Thymus (tissue), 11 donors: ENCODE measurements at regions not wholly inside any gene's neighbourhood (a gene's known extent, or its start where the extent isn't known, plus 50 kb on each side); places are given as distances from the start of the nearest gene placed in this dataset.

ENCODE experiments used
- DNase-seq, 9 donors: peaks; one replicate each; pipeline ENCODE4 v3.0.0-alpha.2; 2013; ENCODE audit warnings: low spot score in 9 of 9, low read depth in 6 of 9, missing footprints in 1 of 9
- H3K27ac ChIP-seq, 2 donors: one replicate each; pipeline ENCODE4 v1.5.1; 2013; ENCODE audit warnings: control low read depth in 1 of 2, low read depth in 1 of 2, low read length in 1 of 2, mild to moderate bottlenecking in 1 of 2, moderate library complexity in 1 of 2
- H3K27me3 ChIP-seq, 2 donors: one replicate each; pipeline ENCODE4 v1.5.1; 2013; ENCODE audit warnings: low read length in 1 of 2; ENCODE audit not compliant: control insufficient read depth in 2 of 2, insufficient read depth in 1 of 2
- H3K36me3 ChIP-seq, 2 donors: one replicate each; pipeline ENCODE4 v1.5.1; 2013; ENCODE audit warnings: low read length in 1 of 2, mild to moderate bottlenecking in 1 of 2, moderate library complexity in 1 of 2; ENCODE audit not compliant: control insufficient read depth in 2 of 2, insufficient read depth in 2 of 2
- H3K4me1 ChIP-seq, 2 donors: one replicate each; pipeline ENCODE4 v1.5.1; 2013; ENCODE audit warnings: low read length in 2 of 2; ENCODE audit not compliant: control insufficient read depth in 2 of 2, insufficient read depth in 2 of 2
- H3K4me3 ChIP-seq, 2 donors: one replicate each; pipeline ENCODE4 v1.5.1; 2013; ENCODE audit warnings: low read length in 2 of 2, control low read depth in 1 of 2, mild to moderate bottlenecking in 1 of 2
- H3K9me3 ChIP-seq, 2 donors: one replicate each; pipeline ENCODE4 v1.5.1; 2013; ENCODE audit warnings: low read length in 1 of 2, mild to moderate bottlenecking in 1 of 2; ENCODE audit not compliant: control insufficient read depth in 2 of 2, insufficient read depth in 1 of 2
- WGBS: extraction: QIAGEN DNeasy Blood & Tissue Kit; methylation state at CpG from one replicate; pipeline ENCODE4 v1.1.7; 2013; 5-methylcytosine and 5-hydroxymethylcytosine counted together
- donor health status: healthy.

DNA sequence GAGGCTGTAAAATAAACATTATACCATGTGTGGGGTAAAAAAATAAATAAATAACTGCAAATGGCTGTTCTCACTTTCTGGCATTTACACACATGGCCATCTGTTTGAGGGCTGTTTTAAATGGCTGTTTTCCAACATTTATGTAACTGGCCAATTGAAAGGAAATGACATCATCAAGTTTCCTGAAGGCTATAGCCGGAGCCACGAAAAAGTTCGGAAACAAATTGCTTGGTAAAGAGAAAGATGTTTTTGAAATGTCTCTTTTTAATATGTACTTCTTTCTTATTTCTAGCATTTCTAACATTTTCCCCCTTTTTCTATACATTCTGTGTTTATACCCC is 95.4 kb upstream of the DAB2 start:
- Histone ChIP-seq H3K9me3 (no peaks in the 10 kb centered on the region), H3K4me1 (no peaks in the 10 kb centered on the region), H3K36me3 (no peaks in the 10 kb centered on the region), H3K27me3 (no peaks in the 10 kb centered on the region), H3K4me3 (no peak overlapping the region), H3K27ac (no peak overlapping the region)
- 82% methylated on average over 3 of the region's 3 CpGs for WGBS
- DNase-seq, result no peak

DNA sequence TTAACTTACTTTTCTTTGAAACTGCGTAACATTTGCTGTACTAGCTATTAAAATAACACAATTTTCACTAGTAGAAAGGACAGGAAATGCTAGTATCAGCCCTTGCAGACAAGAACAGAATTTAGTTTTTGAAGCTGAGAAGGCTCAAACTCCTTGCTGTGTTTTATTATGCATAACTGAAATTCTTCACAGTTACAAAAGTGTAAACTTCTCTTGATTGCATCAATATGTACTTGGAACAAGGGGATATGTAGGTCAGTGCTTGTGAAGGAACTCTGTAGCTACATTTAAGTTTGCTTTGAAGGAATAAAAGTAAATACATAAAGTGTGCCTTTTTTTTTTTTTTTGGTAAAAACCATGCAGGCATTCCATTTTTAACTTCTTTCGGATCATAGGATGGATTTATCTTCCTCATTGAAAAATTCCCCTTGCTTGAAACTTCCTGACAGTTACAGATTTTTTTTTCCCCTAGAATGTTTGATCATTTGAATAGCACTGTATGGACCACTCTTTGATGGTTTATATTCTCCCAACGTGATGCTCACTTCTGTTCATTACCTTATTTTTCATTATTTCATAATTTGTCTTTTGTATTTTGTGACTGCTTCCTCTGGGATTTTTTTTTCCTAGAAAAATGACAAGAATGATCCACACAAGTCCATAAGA is 94.9 kb upstream of the DAB2 start:
- H3K36me3 ChIP-seq, result no peaks in the 10 kb centered on the region
- no peaks in the 10 kb centered on the region for H3K9me3 ChIP-seq
- no peak overlapping the region for H3K4me3 ChIP-seq
- H3K27ac ChIP-seq, result no peak overlapping the region
- no peaks in the 10 kb centered on the region for H3K27me3 ChIP-seq
- H3K4me1 ChIP-seq, result no peaks in the 10 kb centered on the region
- DNase-seq, result no peak
- WGBS, result 96% methylated on average over 3 of the region's 3 CpGs

DNA sequence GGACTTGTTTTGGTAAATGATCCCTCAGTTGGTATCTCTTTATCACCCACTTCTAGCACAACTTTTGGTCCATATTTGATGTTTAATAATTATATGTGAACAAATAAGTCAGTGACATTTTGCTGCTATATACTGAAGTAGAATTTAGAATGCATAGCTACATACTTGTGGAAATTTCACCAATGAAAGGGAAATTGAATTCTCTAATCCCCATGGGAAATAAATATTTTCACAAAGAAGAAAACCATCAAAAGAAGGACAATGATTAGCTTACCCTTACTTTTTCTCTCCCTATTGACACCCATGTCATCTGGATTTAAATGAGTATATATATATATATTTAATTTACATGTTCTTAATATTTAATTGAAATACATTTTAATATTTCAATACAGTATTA is 94.3 kb upstream of the DAB2 start:
- no peak for DNase-seq
- H3K27ac ChIP-seq, result no peak overlapping the region
- no peaks in the 10 kb centered on the region for H3K27me3 ChIP-seq
- H3K4me3 ChIP-seq, result no peak overlapping the region
- no peaks in the 10 kb centered on the region for H3K36me3 ChIP-seq
- H3K4me1 ChIP-seq, result no peaks in the 10 kb centered on the region
- H3K9me3 ChIP-seq, result no peaks in the 10 kb centered on the region

DNA sequence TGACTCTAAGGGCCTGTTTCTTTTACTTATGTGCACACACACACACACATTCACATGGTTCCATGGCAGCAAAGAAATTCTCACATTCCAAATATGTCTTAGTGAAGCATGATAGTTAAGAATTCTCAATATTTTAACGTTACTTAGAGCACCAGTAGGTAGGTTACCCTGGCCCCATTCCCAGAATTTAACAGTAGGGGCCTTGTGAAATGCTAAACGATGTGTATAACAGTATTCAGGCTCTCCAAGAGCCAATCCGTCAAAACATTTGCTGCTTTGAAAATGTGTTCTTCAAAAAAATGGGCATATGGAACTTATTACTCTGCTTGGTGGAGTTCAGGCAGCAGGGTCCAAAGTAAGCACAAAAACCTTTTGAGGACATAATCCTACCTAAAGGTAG is 93.7 kb upstream of the DAB2 start:
- Histone ChIP-seq H3K4me3 (no peak overlapping the region), H3K27me3 (no peaks in the 10 kb centered on the region), H3K9me3 (no peaks in the 10 kb centered on the region), H3K4me1 (no peaks in the 10 kb centered on the region), H3K36me3 (no peaks in the 10 kb centered on the region), H3K27ac (no peak overlapping the region)
- WGBS, result 93% methylated on average over 3 of the region's 3 CpGs
- no peak for DNase-seq

DNA sequence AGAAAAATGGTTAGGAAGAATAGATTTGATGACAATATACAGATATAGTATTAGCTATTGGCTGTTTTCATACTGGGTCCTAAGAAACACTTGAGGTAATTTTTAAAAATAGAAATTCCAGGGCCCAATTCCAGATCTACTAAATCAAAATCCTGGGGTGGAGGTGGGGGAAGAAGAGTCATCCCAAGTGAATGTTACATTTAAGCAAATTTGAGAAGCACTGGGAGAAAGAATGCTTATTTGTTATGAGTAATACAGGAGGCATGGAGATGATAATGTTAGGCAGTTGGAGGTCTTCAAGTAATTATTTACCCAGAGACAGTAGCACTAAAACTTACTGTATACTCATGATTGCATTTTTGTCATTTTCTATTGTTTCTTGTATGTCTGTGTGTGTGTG is 93.0 kb upstream of the DAB2 start:
- Histone ChIP-seq H3K4me3 (no peak overlapping the region), H3K4me1 (no peaks in the 10 kb centered on the region), H3K9me3 (no peaks in the 10 kb centered on the region), H3K27me3 (no peaks in the 10 kb centered on the region), H3K36me3 (no peaks in the 10 kb centered on the region), H3K27ac (no peak overlapping the region)
- DNase-seq, result no peak

DNA sequence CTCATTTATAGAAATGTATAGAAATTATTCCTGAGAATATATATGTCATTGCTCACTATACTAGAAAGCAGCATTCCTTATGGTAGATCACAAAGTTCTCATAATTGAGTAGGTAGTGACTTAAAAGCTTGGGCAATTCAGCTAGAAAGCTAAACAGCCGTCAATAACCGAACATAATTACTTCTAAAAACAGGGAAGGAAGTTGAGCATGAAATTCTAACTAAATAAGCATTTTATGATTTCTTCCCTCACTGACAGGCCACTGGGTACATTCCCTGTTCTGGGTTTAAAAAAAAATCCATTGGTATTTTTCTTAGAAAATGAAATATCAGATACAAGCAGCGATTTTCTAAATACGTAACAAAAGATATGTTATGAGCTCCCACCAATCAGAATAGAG is 91.1 kb upstream of the DAB2 start:
- no peak for DNase-seq

DNA sequence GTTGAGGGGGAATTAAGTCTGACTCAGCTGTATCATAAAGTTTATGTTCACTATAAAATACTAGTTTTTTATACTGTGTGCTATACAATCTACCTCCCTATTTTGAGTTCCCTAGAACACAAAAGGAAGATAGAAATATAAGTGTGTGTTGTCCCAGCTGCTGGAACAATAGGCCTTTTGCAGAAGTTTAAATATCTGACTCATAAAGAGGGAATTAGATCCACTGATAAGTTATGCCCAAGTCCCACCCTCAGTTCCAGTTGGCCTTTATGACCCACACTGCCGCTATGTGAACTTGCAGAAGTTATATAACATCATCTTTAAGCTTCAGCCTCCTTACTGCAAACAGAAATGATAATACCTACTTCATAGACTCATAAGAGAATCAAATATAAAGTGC is 88.5 kb upstream of the DAB2 start:
- Histone ChIP-seq H3K36me3 (no peaks in the 10 kb centered on the region), H3K4me3 (no peak overlapping the region), H3K9me3 (no peaks in the 10 kb centered on the region), H3K4me1 (no peaks in the 10 kb centered on the region), H3K27ac (no peak overlapping the region), H3K27me3 (no peaks in the 10 kb centered on the region)
- WGBS, result 95% methylated on average over 1 of the region's 1 CpG
- no peak for DNase-seq

More for the DNA sequence above, 91.1 kb upstream of the DAB2 start:
- Histone ChIP-seq H3K4me3 (no peak overlapping the region), H3K4me1 (no peaks in the 10 kb centered on the region), H3K9me3 (no peaks in the 10 kb centered on the region), H3K36me3 (no peaks in the 10 kb centered on the region), H3K27me3 (no peaks in the 10 kb centered on the region), H3K27ac (no peak overlapping the region)
- 75% methylated on average over 4 of the region's 4 CpGs for WGBS

DNA sequence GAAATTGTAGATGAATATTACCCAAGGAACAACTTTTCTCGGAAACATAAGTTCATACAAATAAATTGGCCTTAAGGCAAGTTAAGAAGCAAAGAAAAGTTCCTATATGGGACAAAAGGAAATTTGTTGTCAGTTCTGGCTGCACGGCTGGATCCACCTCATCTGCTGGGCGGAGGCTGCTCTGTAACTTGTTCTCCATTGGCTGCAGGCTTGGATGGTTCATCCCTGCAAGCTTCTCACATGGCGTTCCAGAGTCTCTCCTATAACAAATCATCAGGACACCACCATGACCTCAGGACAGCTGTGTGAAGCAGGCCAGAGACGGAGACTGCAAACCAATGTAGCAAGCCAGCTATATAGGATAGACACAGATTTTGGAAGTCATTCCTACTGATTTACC is 81.4 kb upstream of the DAB2 start:
- no peak overlapping the region for H3K4me3 ChIP-seq
- 98% methylated on average over 5 of the region's 5 CpGs for WGBS

DNA sequence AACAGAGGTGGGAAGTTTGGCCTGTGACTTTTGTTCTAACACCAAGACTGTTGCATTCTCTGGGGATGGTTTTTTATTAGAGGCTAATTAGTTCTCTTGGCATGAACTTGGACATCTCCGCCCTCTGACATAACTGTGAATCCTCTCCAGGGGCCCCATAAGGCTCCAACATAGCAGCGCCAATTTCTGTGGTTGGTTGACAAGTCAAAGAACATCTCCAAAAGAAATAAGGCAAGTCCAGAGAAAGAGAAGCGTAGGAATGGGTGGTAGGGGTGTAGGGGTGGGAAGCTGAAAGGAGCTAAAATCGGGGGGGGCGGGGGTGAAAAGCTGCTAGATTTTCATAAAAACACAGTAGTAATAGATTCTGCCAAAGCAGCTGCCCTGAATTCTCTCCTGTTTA is 81.0 kb upstream of the DAB2 start:
- H3K27me3 ChIP-seq, result no peaks in the 10 kb centered on the region
- no peak overlapping the region for H3K4me3 ChIP-seq
- DNase-seq, result no peak
- no peaks in the 10 kb centered on the region for H3K9me3 ChIP-seq
- H3K4me1 ChIP-seq, result no peaks in the 10 kb centered on the region
- 96% methylated on average over 5 of the region's 5 CpGs for WGBS
- H3K36me3 ChIP-seq, result no peaks in the 10 kb centered on the region
- no peak overlapping the region for H3K27ac ChIP-seq

More for the DNA sequence above, 81.4 kb upstream of the DAB2 start:
- Histone ChIP-seq H3K36me3 (no peaks in the 10 kb centered on the region), H3K27ac (no peak overlapping the region), H3K9me3 (no peaks in the 10 kb centered on the region), H3K27me3 (no peaks in the 10 kb centered on the region), H3K4me1 (no peaks in the 10 kb centered on the region)
- DNase-seq, result no peak

DNA sequence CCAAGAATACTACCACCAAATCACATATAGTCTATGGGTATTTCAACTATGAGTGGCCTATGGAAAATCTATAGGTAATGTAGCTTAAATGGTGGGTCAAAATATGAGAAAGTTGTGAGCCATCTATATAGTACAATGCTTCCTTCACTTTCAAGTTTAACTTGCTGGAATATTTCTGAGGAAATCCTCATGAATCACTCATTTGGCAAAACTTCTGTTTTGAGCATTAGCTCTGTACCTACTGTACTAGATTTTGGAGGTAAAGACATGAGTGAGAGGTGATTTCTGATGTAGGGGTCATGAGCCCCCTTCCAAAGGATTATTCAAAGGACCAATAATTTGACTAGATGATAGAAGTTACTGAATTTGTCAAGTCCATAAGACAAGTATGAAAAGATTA is 80.6 kb upstream of the DAB2 start:
- no peaks in the 10 kb centered on the region for H3K4me1 ChIP-seq
- H3K27me3 ChIP-seq, result no peaks in the 10 kb centered on the region
- no peak for DNase-seq
- no peak overlapping the region for H3K4me3 ChIP-seq
- no peaks in the 10 kb centered on the region for H3K36me3 ChIP-seq
- H3K9me3 ChIP-seq, result no peaks in the 10 kb centered on the region
- no peak overlapping the region for H3K27ac ChIP-seq
